Jurkat, Clone E6-1 (cell line): ENCODE measurements at regions not wholly inside any gene's neighbourhood (a gene's known extent, or its start where the extent isn't known, plus 50 kb on each side); places are given as distances from the start of the nearest gene placed in this dataset.

ENCODE experiments used
- DNase-seq: peaks from one replicate; pipeline ENCODE4 v3.0.0-alpha.2; 2011; ENCODE audit warnings: low read depth, low spot score
- H3K4me3 ChIP-seq: 2 replicates; pipeline ENCODE4 v1.5.1; 2011; ENCODE audit warnings: mild to moderate bottlenecking, low read length, control low read depth, moderate library complexity

DNA sequence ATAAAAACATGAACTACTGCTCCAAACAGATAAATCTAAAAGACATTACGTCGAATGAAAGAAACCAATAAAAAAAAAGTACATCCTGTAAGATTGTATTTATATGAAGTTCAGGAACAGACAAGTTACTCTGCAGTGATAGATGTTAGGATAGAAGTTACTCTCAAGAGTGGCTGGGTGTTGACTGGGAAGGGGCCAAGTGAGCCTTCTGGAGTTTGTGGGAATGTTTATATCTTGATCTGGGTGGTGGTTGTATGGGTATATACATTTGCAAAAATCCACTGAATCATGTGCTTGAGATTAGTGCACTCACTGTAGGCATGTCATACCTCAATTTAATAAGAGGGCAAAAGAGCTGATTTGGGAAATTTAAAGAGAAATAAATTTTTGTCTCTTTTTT is 485.8 kb downstream of the ARHGEF28 start:
- no peak for DNase-seq
- no peak overlapping the region for H3K4me3 ChIP-seq

- H3K4me3 ChIP-seq = no peak overlapping the region
- DNase-seq = no peak
Observed at GRCh38 chr5:74109344-74109743, 483.3 kb downstream of the ARHGEF28 start.

DNA sequence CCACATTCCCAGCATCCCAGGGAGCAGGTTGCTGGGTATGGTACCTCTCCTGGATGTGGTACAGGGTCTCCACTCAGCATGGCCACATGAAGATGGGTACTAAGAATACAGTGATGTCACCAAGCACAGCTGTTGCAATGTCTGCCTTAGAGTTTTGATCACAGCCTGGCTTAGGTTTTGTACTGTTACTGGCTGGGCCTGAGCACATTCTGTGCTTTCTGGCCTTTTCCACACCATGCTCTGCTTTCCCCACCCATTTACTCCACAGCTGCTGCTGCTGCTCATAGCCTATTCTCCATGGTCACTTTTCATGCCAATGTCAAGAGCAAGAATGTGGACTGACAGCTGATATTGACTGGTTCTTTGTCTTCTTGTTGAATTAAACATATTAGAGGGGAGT is 481.9 kb downstream of the ARHGEF28 start:
- no peak overlapping the region for H3K4me3 ChIP-seq

GRCh38 chr5:74105126-74105780 is 479.3 kb downstream of the ARHGEF28 start:
- no peak for DNase-seq
- no peak overlapping the region for H3K4me3 ChIP-seq

More for the DNA sequence above, 481.9 kb downstream of the ARHGEF28 start:
- no peak for DNase-seq

DNA sequence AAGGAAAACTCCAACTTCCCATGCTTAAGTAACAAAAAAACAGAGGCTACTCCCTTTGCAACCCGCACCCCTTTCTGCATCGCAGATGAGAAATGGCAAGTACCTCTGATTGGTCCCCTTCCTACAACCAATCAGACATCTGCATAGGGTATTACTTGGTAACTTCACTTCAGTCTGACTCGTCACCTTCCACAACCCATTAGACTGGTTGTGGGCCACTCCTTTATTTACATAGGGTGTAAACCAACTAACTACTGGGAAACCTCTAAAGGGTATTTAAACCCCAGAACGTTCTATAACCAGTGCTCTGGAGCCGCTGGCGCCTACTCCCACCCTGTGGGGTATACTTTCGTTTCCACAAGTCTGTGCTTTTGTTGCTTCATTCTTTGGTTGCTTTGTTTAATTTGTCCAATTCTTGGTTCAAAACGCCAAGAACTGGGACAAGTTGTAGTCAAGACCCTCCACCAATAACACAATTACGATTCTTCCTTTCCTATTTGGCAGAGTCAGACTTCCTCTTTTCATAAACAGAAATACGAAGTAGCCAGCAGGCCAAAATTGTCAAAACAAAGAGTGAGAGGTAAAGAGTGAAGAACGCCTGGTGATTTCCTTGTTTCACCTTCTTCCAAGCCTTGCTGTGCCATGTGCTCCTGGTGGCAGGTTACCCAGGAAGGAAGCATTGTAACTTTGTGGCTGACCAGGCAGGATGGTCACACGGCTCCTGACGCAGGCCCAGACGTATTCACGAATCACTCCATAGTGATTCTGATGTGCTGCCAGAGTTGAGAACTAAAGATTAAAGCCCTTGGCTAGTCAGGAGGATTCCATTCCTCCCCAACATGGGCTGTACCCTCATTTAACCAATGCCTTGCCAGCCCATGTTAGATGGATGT is 477.4 kb downstream of the ARHGEF28 start:
- H3K4me3 ChIP-seq = no peak overlapping the region
- DNase-seq = no peak

GRCh38 chr5:74100268-74100665 is 474.3 kb downstream of the ARHGEF28 start:
- DNase-seq = no peak
- H3K4me3 ChIP-seq = no peak overlapping the region

GRCh38 chr5:74099538-74100267 is 473.7 kb downstream of the ARHGEF28 start:
- no peak for DNase-seq
- H3K4me3 ChIP-seq = no peak overlapping the region

- DNase-seq = no peak
- H3K4me3 ChIP-seq = no peak overlapping the region
Observed at GRCh38 chr5:74098941-74099340, 472.9 kb downstream of the ARHGEF28 start.

DNA sequence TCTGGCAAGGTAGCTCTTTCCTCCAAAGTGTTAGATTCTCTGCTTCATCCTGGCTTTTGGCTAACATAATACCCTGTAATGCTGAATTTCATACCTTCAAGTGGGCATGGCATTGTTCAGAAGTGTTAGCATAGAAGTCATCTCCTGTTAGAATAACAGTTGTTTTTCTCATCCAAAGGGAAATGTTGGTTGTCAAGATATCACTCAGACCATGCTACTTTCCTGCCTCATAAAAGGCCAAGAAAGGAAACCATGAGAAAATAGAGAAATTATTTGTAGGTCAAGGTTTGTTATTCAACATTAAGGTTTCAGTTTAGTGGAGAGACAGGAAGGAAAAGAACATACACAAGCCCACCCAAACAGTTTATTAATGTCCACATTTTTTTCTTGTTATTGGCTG is 472.5 kb downstream of the ARHGEF28 start:
- no peak overlapping the region for H3K4me3 ChIP-seq
- no peak for DNase-seq

- no peak overlapping the region for H3K4me3 ChIP-seq
- DNase-seq = no peak
Observed at GRCh38 chr5:74096325-74096724, 470.3 kb downstream of the ARHGEF28 start.

- H3K4me3 ChIP-seq = no peak overlapping the region
- no peak for DNase-seq
Observed at GRCh38 chr5:74095871-74096270, 469.9 kb downstream of the ARHGEF28 start.

DNA sequence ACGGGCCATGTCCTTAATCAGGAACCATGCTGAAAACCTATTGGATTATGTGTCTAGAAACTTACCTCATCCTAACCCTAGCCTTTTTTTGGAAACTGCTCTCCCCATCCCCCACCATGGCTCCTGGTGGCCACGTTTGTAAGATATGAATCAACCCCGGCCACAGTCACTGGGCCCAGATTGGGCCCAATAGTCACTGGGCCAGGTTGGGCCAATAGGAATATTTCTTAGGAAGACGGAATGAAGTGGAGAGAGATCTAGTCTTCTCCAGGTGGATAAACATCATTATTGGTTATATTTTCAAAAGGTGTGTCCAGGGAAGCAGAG is 468.7 kb downstream of the ARHGEF28 start:
- no peak for DNase-seq
- H3K4me3 ChIP-seq = no peak overlapping the region

DNA sequence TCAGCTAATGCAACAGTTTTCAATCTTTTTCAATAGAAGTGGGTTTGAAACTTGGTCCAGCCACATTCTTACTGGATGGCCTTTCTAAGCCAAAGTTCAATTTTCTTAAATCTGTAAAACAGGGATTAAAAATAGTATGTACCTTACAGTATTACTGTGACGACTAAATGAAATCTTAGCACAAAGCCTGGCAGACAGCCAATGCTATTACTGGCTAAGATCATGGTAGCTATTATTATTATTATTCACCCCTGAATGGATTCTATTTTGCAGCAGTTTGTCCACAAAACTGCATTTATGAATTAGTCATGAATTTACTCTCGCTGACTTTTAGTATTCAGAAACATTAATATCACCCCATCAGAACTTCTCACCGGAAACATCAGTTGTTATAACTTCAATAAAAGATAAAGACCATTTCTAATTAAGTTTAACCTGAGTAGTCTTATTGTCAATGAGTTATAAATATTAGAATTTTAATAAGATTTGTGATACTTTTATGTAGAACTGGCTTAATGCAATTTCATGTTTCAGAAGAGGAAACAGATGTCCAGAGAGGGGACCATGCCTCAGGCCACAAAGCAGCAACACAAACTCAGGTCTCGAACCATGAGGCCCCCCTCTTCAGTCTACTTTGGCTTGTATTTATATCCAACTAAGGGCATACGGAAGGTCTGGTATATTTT is 468.2 kb downstream of the ARHGEF28 start:
- no peak overlapping the region for H3K4me3 ChIP-seq
- no peak for DNase-seq

DNA sequence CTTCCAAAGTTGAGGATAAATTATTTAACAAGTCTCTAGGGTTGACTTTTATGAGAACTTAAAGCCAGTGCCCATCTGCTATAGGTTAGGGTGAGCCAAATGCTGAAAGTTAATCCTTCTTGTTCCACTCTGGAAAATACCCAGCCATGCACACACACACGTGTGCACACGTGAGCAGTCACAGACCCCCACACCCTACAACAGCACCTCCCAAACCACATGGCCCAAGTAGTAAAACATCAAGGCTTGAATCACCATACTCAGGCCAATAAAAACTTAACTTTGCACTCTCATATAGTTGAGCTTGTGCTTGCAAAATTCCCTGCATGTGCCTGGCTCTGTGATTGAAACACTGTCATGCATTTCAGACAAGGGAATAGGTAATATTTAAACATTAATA is 467.6 kb downstream of the ARHGEF28 start:
- no peak for DNase-seq
- no peak overlapping the region for H3K4me3 ChIP-seq

DNA sequence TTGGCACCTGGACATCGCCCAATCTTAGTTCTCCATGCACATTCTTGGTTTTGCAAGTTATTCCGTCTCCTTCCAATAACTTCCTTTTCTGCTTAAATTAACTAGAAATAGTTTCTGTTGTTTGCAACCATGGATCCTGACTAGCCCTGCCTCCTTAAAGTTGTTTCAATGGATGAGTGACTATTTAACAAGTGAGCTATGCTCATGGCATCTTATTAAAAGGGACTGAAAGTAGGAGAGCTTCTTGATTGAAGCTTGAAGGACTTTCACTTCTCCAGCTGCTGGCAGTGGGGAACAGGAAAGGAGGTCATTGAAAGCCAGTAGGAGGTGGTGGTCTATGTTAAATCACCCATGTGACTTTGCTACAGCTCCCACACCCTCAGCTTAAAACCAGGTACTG is 466.8 kb downstream of the ARHGEF28 start:
- no peak for DNase-seq
- H3K4me3 ChIP-seq = no peak overlapping the region

GRCh38 chr5:74085782-74086181 is 459.8 kb downstream of the ARHGEF28 start:
- no peak overlapping the region for H3K4me3 ChIP-seq
- no peak for DNase-seq

GRCh38 chr5:74085186-74085585 is 459.2 kb downstream of the ARHGEF28 start:
- no peak for DNase-seq
- H3K4me3 ChIP-seq = no peak overlapping the region

DNA sequence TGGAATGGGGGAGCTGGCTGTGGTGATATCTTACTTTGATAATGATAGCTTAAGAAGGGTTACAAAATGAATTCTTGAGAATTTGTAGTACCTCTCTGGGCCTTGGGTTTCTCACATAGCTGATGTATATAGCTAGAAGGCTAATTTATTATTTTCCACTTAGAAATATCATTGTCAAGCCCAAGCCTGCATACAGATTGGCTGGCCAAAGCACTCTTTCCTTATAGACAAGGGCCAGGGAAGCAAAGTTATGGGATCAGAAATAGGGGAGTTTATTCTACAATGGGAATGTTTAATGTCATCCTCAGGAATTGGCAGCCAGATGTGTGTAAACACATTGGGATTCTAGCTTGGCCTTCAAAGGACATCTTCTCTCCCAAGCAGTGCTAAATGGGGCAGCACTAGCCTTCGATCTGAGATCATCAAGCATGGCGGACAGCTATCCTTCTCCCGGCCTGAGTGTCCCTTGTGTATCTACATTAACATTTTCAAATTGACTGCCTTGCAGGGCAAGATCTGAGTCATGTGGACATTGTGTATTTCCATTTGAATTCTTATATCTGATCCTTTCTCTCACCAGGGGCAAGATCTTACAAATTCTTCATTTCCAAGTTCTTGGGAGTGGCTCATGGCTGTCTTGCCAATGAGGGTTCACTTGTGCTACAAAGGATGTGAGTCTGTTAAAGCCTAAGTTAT is 457.2 kb downstream of the ARHGEF28 start:
- no peak overlapping the region for H3K4me3 ChIP-seq

DNA sequence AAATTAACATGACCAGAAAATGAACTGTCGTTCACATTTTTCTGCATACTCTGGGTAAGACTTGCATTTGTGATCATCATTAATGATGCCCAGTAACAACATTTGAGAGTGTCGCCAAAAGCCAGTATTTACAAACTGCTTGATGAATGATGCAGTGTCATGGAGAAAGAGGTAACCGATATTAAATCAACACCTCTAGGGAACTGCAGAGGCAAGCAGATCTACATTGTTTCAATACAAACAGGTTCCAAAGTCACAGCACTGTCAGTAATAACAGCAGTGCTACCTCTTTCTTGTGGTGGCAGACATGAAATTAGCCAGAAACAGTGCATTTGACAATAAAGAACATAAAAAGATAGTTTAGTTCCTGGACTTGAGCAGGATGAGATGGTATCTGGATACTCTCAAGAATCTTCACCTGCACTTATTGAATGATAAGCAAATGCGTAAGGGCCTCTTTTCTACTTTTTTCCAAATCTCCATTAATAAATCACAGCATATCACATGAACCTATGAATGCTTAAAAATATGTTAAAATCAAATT is 456.6 kb downstream of the ARHGEF28 start:
- no peak for DNase-seq
- no peak overlapping the region for H3K4me3 ChIP-seq

More for the DNA sequence above, 457.2 kb downstream of the ARHGEF28 start:
- DNase-seq = no peak
